Adrenal gland (tissue), 5 donors: ENCODE measurements at regions not wholly inside any gene's neighbourhood (a gene's known extent, or its start where the extent isn't known, plus 50 kb on each side); places are given as distances from the start of the nearest gene placed in this dataset.

ENCODE experiments used
- POLR2A ChIP-seq, 2 donors: fragments of 450-650 bp; IDR thresholded peaks; one replicate each; pipeline ENCODE4 v1.6.1; 2017; ENCODE audit warnings: antibody characterized with exemption in 2 of 2, mild to moderate bottlenecking in 2 of 2, moderate library complexity in 1 of 2
- TF ChIP-seq, protein P1 (sequence below), 6 experiments: fragments of 450-650 bp in 4 of 6; fragments of 200-600 bp in 2 of 6; sonication (generic) in 1 of 6; IDR thresholded peaks; 1 replicate in 5 of 6; 2 replicates in 1 of 6; pipeline versions ENCODE4 v1.5.1 to v1.8.0; 2016 to 2021; ENCODE audit warnings: antibody characterized with exemption in 6 of 6, mild to moderate bottlenecking in 2 of 6, moderate library complexity in 1 of 6
- donor health status: DM: no; HTN: no; CAD: no.

DNA sequence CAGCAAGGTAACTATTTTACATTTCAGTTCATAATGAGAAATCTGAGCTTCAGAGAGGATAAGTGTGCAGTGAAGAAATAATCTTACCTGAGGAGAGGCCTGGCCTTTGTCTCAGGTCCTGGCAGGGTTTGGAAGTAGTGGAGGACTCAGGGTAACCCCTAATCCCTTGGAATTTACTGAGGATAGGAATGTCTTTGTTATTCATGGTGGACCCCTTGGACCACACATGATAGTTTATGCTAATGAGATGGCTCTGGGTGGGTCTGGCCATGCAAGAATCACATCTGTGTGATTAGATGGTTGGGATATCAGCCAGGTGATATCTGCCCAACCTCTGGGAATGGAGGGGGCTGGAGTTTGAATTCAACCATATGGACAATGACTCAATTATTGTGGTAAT lies 65.0 kb upstream of the DAZL start:
- TF ChIP-seq, protein P1, sequence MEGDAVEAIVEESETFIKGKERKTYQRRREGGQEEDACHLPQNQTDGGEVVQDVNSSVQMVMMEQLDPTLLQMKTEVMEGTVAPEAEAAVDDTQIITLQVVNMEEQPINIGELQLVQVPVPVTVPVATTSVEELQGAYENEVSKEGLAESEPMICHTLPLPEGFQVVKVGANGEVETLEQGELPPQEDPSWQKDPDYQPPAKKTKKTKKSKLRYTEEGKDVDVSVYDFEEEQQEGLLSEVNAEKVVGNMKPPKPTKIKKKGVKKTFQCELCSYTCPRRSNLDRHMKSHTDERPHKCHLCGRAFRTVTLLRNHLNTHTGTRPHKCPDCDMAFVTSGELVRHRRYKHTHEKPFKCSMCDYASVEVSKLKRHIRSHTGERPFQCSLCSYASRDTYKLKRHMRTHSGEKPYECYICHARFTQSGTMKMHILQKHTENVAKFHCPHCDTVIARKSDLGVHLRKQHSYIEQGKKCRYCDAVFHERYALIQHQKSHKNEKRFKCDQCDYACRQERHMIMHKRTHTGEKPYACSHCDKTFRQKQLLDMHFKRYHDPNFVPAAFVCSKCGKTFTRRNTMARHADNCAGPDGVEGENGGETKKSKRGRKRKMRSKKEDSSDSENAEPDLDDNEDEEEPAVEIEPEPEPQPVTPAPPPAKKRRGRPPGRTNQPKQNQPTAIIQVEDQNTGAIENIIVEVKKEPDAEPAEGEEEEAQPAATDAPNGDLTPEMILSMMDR (IDR thresholded peaks at IDR 0.05) = no peak
- TF ChIP-seq POLR2A (IDR thresholded peaks at IDR 0.05) = no peak
